ENCODE measurements at regions not wholly inside any gene's neighbourhood (a gene's known extent, or its start where the extent isn't known, plus 50 kb on each side); places are given as distances from the start of the nearest gene placed in this dataset.

DNA sequence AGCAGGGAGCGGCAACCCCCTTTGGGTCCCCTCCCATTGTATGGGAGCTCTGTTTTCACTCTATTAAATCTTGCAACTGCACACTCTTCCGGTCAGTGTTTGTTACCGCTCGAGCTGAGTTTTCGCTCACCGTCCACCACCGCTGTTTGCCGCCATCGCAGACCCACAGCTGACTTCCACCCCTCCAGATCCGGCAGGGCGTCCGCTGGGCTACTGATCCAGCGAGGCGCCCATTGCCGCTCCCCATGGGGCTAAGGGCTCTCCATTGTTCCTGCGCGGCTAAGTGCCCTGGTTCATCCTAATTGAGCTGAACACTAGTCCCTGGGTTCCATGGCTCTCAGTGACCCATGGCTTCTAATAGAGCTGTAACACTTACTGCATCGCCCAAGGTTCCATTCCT lies 115.6 kb upstream of the AUTS2 start:
- no peaks in the 10 kb centered on the region for H3K27me3 ChIP-seq (ENCODE audit: control insufficient read depth, insufficient read depth, low read length)
- no peak overlapping the region for H3K4me2 ChIP-seq (ENCODE audit: low read depth, low read length)
- ChIA-PET CTCF (no interaction called here), POLR2A (ENCODE audit: unreplicated experiment) (no interaction called here)
- dilution Hi-C loops (cut with HindIII; ENCODE audit: low sequenced_read_pairs, unreplicated experiment) = no loop called here
- H3K79me1 ChIP-seq (ENCODE audit: low read depth in 1 of 2, low read length in 2 of 2) = no peaks in the 10 kb centered on the region
- H2AK9ac ChIP-seq (replicated peaks; ENCODE audit: low read depth, low read length, poor library complexity) = no peak overlapping the region
- H3K36me3 ChIP-seq (ENCODE audit: control insufficient read depth, insufficient read depth, low read length) = no peaks in the 10 kb centered on the region
- no peak overlapping the region for H3K18ac ChIP-seq (ENCODE audit: low read depth, low read length)
- H3K4me3 ChIP-seq (ENCODE audit: insufficient read depth, low read depth, low read length) = no peak overlapping the region
- no peak overlapping the region for H3K9ac ChIP-seq (ENCODE audit: low read depth, low read length)
- no peak overlapping the region for H3K56ac ChIP-seq (ENCODE audit: extremely low read depth, insufficient read depth, low read length)
- WGBS, 2 experiments (ENCODE audit: extremely low coverage in 2 of 2, insufficient read length in 1 of 2) = 92% methylated on average over 15 of the region's 18 CpGs; no CpG with 5 or more reads in 1 of the 2 experiments
- no peaks in the 10 kb centered on the region; the same call in 1 of the 2 replicates for H3K9me3 ChIP-seq (ENCODE audit: control insufficient read depth, insufficient read depth, low read length)
- no peak overlapping the region for H2AFZ ChIP-seq (replicated peaks; ENCODE audit: low read length, poor library complexity)
- no peak overlapping the region for H2AK5ac ChIP-seq (ENCODE audit: low read depth, low read length)
- no peak overlapping the region for H4K91ac ChIP-seq (ENCODE audit: insufficient read depth, low read depth, low read length)
- no peak overlapping the region for H3K14ac ChIP-seq (replicated peaks; ENCODE audit: low read depth, low read length)
- no TSS peak for BruUV-seq (replicated peaks)
- H3K23ac ChIP-seq (ENCODE audit: low read depth, low read length) = no peak overlapping the region
- DNase-seq (no peak), ATAC-seq (ENCODE audit: low read depth) (no peak)
- no peak overlapping the region for H3K4ac ChIP-seq (ENCODE audit: low read depth, low read length)
- no peak overlapping the region for H2BK120ac ChIP-seq (ENCODE audit: low read depth, low read length)
- no peak overlapping the region for H3K27ac ChIP-seq (ENCODE audit: insufficient read depth, low read length)
- in situ Hi-C loops (cut with MboI; ENCODE audit: low sequenced_read_pairs) = no loop called here
- no peak overlapping the region for H2BK20ac ChIP-seq (ENCODE audit: low read depth, low read length)
- H4K8ac ChIP-seq (ENCODE audit: low read depth in 2 of 2, low read length in 2 of 2) = no peak overlapping the region
- H4K5ac ChIP-seq (ENCODE audit: low read depth, low read length) = no peak overlapping the region
- TF ChIP-seq MAZ (IDR thresholded peaks at IDR 0.05; ENCODE audit: borderline replicate concordance, low read depth, low read length) = no peak
- TF ChIP-seq FOS (IDR thresholded peaks at IDR 0.05; ENCODE audit: low read depth, low read length) = no peak
- no peak for TF ChIP-seq CEBPB (IDR thresholded peaks at IDR 0.05; ENCODE audit: low read depth, low read length)
- intact Hi-C loops (cut with micrococcal nuclease) = no loop called here
- H3K4me1 ChIP-seq (ENCODE audit: control insufficient read depth, insufficient read depth, low read length) = no peaks in the 10 kb centered on the region
- no peak overlapping the region for H2BK15ac ChIP-seq (ENCODE audit: low read depth, low read length)
- no peaks in the 10 kb centered on the region for H3K9me1 ChIP-seq (ENCODE audit: insufficient read depth, low read length)
- no peak overlapping the region for H2BK5ac ChIP-seq (ENCODE audit: low read depth, low read length, poor library complexity, severe bottlenecking)
- no peaks in the 10 kb centered on the region for H4K20me1 ChIP-seq (ENCODE audit: insufficient read depth, low read length)

All from IMR-90 (cell line).